8988T (cell line): ENCODE measurements at regions not wholly inside any gene's neighbourhood (a gene's known extent, or its start where the extent isn't known, plus 50 kb on each side); places are given as distances from the start of the nearest gene placed in this dataset.

Source experiments
- DNase-seq: peaks from one replicate; pipeline ENCODE4 v3.0.0; 2011

DNA sequence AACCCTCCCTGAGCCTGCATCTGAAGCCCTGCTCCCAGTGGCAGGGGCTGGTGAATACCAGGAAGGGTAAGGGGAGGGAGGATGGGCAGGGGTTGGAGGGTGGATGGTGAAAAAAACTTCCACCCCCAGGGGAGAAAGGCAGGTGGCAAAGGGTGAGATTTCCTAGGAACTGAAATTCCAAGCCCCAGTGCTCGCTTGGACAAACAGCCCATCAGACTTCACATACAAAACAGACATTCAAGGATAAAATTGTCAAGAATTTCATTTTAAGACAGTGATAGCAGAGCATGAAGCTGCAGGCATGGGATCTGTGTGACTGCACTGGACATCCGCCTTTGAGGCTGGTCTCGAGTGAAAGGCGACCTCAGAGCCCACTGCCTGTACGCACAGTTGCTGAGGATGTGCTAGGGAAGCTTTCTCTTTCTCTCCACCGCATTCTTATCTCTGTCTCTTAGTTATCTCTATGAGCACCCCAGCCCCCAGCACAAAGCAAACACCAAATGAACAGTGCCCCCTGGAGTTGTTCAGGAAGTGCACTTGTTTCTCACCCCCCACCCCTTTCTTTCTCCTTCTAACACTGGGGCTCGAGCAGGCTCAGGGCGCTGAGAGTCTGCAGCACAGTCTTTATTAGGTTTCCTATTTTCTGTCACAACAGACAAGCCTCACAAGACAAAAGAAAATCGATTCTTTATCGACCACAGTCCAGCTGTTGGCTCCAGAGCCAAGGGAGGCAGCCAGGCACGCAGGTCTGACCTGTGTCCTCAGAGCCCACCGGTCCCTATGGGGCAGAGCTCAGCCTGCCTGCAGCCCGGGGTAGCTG is 237.3 kb upstream of the NCAM1 start:
- no peak for DNase-seq

- no peak for DNase-seq
Measured at GRCh38 chr11:112724496-112724790, 236.8 kb upstream of the NCAM1 start.

GRCh38 chr11:112725636-112726035 is 235.6 kb upstream of the NCAM1 start:
- no peak for DNase-seq

DNA sequence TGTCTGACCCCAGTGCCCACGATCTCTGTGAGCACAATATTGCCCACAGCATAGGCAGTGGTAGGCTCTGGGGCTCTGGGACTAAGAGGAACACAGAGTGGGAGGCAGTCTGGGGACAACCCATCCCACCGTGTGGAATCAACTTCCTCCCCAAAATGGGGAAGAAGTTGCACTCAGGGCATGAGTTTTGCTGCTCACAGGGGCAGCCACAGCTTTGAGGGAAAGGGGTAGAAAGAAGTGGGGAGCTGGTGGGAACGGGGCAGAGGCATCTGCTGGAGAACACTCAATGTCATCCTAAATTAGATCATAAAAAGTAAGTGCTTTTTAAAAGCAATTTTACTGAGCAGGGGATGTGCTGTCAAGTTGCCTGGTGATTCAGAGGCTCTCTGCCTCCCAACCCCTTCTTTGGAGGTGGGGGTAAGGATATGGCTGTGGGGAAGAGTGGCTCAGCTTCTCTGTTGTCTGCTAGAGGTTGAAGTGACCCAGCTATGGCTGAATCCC is 233.8 kb upstream of the NCAM1 start:
- DNase-seq: no peak

DNA sequence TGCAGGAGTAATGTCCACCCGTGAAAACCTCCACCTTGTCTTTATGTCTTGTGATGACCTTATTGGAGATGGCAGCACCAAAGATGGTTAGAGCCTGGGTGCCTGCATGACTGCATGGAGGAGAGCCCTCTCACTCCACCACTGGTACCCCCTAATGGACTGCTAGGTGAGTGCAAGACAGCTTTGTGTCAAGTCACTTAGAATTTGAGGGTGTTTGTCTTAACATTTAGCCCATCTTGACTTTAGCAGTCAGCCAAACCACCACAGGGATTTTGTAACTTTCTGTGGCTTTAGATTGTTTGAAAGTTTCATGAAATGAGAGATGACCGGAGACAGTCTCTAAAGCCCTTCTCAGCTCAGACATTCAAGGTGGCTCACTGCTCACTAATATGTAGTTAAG is 232.9 kb upstream of the NCAM1 start:
- no peak for DNase-seq

- DNase-seq: no peak
Measured at GRCh38 chr11:112728716-112729115, 232.5 kb upstream of the NCAM1 start.

- no peak for DNase-seq
Measured at GRCh38 chr11:112730591-112730990, 230.6 kb upstream of the NCAM1 start.

DNA sequence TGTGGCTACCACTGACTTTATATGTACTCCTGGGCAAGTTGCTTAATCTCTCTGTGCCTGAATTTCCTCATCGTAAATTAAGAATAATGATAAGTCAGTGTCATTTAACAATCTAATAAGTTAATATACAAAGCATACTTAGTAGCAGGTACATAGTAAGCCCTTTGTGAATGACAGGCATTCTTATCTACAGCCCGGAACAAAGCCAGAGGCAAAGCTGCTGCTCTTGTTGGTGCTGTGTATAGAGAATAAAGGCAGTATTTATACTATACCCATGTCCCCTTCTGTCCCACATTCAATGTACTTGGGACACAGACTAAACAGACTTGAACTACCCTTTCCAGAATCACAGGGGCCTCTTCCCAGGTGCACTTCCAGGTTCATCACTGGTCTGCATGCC is 229.7 kb upstream of the NCAM1 start:
- DNase-seq: no peak

GRCh38 chr11:112732031-112732430 is 229.2 kb upstream of the NCAM1 start:
- DNase-seq: no peak

DNA sequence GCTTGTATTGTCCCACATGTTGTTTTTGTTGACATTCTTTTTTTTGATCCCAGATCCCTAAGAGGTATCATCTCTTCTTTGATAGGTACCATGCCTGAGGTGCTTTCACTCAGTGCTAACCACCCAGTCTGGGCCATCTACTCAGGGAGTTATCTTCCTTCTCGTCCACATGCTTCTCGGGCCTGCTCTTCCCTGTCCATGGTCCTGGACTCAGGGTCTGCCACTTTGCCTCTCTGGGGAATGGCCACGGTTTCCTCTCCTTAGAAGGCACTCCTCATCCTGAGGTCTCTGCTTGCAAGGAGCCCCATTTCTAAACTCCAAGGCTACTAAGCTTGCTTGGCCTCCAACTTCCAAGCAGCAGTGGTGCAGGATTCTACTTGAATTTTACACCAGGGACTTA is 227.0 kb upstream of the NCAM1 start:
- DNase-seq: no peak

GRCh38 chr11:112735470-112735869 is 225.8 kb upstream of the NCAM1 start:
- DNase-seq: no peak

DNA sequence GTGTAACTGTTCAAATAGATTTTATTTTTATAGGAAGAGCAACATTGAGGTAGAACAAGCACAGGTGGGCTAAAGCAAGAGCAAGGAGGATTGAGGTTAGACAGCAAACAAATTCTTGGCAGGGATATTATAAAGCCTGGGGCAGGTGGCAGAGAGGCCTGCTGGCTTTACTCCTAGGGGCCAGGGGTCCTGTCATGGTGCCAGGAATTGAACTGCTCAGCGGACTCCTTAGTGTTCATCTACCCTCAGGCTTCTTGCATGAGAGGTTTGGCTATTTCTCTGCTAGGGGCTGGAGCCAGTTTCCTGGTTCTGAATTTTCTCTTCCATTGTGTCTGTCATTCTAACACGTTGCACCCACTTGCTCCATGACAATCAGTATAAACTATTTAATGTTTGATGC is 217.2 kb upstream of the NCAM1 start:
- no peak for DNase-seq

DNA sequence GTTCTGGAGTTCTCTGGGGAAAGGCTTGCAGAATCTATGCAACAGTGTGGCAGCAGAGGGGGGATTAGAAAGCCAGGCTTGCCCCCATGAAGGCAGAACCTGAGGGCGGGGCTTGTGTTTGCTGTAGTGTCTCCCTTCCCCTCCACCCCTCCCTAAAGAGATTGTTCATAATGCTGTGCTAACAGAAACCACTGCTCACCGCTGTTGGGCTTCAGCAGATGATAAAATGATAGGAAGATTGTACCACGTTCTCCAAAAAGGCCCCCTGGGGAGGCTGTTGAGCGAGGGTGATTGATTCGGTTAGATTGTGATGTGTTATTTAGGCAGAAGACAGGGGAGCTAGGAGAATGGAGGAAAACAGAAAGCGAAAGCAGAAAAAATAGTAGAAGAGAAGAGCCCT is 215.2 kb upstream of the NCAM1 start:
- DNase-seq: no peak

- DNase-seq: no peak
Measured at GRCh38 chr11:112748252-112748651, 213.0 kb upstream of the NCAM1 start.

- DNase-seq: no peak
Measured at GRCh38 chr11:112748713-112749543, 212.3 kb upstream of the NCAM1 start.

- DNase-seq: no peak
Measured at GRCh38 chr11:112751329-112751728, 209.9 kb upstream of the NCAM1 start.

DNA sequence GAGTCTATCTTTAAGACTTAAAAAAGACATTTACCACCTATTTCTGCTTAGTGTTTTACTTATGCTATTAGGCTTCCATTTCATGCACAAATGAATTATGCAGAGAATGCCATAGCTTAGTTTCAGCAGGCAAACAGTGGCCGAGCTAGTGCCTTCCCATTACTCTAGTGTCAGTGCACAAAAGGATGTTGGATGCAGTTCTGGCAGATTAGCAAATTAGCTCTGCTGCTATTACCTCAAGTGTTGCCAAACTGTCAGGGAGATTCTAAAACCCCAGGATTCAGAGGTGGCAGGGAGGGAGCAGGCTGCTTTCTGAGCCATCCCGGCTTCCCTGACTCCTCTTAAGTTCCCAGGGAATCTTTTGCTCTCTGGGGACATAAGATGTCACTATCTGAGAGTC is 209.4 kb upstream of the NCAM1 start:
- no peak for DNase-seq

- no peak for DNase-seq
Measured at GRCh38 chr11:112752563-112752962, 208.7 kb upstream of the NCAM1 start.

DNA sequence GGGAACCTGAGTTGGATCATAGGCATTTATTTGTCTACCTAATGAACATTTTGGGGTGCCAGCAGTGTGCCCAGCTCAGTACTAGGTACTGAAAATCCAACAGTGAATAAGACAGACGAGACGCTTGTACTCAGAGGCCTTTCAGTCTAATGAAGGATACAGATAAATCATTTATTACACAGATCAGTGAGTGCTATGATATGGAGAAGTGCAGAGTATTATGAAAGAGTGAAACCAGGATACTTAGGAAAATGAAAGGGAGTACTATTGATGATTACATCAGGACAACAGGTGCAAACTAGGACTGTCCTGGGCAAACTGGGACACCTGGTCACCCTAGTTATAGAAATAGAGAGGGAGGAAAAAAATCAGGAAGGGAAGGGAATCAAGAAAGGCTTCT is 207.5 kb upstream of the NCAM1 start:
- DNase-seq: no peak

DNA sequence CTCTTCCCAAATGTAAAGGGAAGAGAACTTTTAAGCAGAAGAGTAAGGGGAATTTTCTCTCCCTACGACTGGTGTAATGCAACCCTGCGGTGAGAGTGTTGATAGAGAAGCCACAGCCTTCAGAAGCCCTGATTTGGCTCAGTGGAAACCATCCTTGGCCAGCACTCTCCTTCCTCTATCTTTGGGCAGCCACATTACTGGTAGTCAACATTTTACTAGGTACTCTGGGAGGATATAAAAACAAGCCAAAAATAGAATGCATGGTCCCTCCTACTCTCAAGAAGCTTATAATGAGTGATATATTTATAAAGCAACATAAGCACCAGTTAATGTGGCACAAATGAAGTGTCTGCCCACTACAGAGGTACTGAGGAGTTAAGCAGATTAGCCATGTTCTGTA is 201.8 kb upstream of the NCAM1 start:
- DNase-seq: no peak

GRCh38 chr11:112760396-112761059 is 200.7 kb upstream of the NCAM1 start:
- DNase-seq: no peak

DNA sequence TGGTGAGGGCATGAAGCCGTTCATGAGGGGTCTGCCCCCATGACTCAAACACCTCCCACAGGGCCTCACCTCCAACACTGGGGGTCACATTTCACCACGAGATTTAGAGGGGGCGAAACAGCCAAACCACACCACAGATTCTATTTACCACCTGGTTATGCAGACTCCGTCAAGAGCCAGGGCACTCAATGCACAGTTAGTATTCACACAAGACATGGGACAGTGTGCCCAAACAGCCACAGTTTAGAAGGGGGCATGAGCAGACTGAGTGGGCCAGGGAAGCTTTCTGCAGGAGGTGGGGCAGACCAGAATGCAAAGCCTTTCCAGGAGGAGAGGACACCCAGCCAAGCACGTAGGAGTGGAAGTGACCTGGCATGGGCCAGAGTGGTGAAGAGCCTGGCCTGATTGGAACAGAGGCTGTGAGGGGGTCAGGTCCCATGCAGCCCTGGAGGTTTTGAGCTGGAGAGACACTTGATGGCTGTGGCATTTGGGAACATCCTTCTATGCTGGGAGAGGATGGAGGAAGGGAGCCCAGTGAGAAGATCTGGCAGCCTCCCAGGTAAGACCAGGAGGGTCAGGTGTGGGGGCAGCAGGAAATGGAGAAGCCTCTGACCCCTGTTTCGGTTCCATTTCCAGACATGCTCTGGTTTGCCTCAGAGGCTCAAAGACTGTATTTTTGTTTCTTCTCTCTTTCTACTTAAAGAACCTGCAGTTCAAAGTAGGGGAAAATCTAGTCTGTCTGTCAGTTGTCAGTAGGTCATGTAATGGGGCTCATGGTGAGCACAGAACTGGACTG is 199.1 kb upstream of the NCAM1 start:
- DNase-seq: no peak

DNA sequence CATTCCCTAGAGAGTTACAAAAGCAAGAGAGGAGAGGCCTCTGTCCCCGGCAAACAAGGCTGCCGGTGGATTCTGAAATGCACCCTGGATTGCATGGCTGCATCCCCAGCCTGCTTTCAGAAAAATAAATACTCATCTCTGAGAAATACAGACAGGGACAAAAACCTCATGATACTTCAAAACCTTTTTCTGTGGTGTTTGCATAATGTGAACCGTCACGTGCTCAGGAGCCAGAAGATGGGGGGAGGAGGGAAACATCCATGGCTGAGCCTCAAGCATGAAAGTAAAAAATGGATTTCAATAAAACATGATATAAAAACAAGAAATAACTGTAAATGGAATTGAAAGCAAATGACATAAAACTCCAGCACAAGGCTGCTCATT is 198.5 kb upstream of the NCAM1 start:
- DNase-seq: no peak
